B cell (primary cell): ENCODE measurements at regions not wholly inside any gene's neighbourhood (a gene's known extent, or its start where the extent isn't known, plus 50 kb on each side); places are given as distances from the start of the nearest gene placed in this dataset.

Experiments used
- ATAC-seq: fragments of 200-7000 bp; cut with Tn5 transposase; one replicate; pipeline ENCODE4 v1.10.0; 2021; ENCODE audit warnings: low read depth, mild to moderate bottlenecking, moderate number of reproducible peaks, moderate library complexity
- CTCF ChIA-PET: fragments of 350-600 bp; sonication (Branson Sonifier 250); formaldehyde crosslinking; loops from one replicate; lab custom pipeline; 2021; ENCODE audit warnings: antibody characterized with exemption, inconsistent platforms; lab: Charles Lee
- POLR2A ChIA-PET: fragments of 350-600 bp; sonication (Branson Sonifier 250); formaldehyde crosslinking; loops from one replicate; lab custom pipeline; 2021; ENCODE audit warnings: antibody characterized with exemption; lab: Charles Lee
- DNase-seq: peaks from one replicate; pipeline ENCODE4 v3.0.0; 2013
- H2AFZ ChIP-seq: 2 replicates; pipeline ENCODE4 v1.6.1; 2012; ENCODE audit warnings: mild to moderate bottlenecking, low read depth, low read length; ENCODE audit not compliant: insufficient read depth, poor library complexity, severe bottlenecking
- H3K27ac ChIP-seq, 2 donors: 1 replicate in 1 of 2; 2 replicates in 1 of 2; pipeline ENCODE4 v1.5.1; 2012 to 2013; ENCODE audit warnings: low read length in 2 of 2, mild to moderate bottlenecking in 2 of 2, moderate library complexity in 1 of 2
- H3K27me3 ChIP-seq, 4 experiments: fragments of 200-600 bp in 1 of 4; sonication (generic) in 1 of 4; replicated peaks in 1 of 4; 1 replicate in 2 of 4; 2 replicates in 2 of 4; pipeline versions ENCODE4 v1.6.1 to v1.7.0; 2013 to 2016; ENCODE audit warnings: low read length in 3 of 4, mild to moderate bottlenecking in 2 of 4, mixed read lengths in 1 of 4, moderate library complexity in 1 of 4; ENCODE audit not compliant: insufficient read depth in 4 of 4, control insufficient read depth in 3 of 4; ENCODE audit errors: control extremely low read depth in 1 of 4
- H3K36me3 ChIP-seq, 2 experiments: replicated peaks in 1 of 2; 1 replicate in 1 of 2; 2 replicates in 1 of 2; pipeline versions ENCODE4 v1.6.1 to v1.7.1; 2013; ENCODE audit warnings: low read length in 1 of 2; ENCODE audit not compliant: insufficient read depth in 2 of 2, control insufficient read depth in 1 of 2; ENCODE audit errors: control extremely low read depth in 1 of 2, extremely low read depth in 1 of 2
- H3K4me1 ChIP-seq, 2 donors: fragments of 200-600 bp in 1 of 2; sonication (generic) in 1 of 2; 1 replicate in 1 of 2; 2 replicates in 1 of 2; pipeline versions ENCODE4 v1.5.1 to v1.6.1; 2013 to 2017; ENCODE audit warnings: low read length in 2 of 2; ENCODE audit not compliant: control insufficient read depth in 2 of 2, insufficient read depth in 2 of 2
- H3K4me2 ChIP-seq: replicated peaks from 2 replicates; pipeline ENCODE3; 2012; ENCODE audit warnings: mild to moderate bottlenecking, low read depth, low read length; ENCODE audit not compliant: poor library complexity, severe bottlenecking
- H3K4me3 ChIP-seq, 5 experiments: fragments of 200-600 bp in 1 of 5; sonication (generic) in 1 of 5; 1 replicate in 3 of 5; 2 replicates in 2 of 5; pipeline versions ENCODE4 v1.5.1 to v1.7.0; 2011 to 2016; ENCODE audit warnings: low read length in 4 of 5, mild to moderate bottlenecking in 4 of 5, low read depth in 2 of 5, control low read depth in 1 of 5, moderate library complexity in 1 of 5; ENCODE audit not compliant: insufficient read depth in 1 of 5; ENCODE audit errors: control extremely low read depth in 1 of 5, extremely low read depth in 1 of 5
- H3K79me2 ChIP-seq: fragments of 200-600 bp; sonication (generic); one replicate; pipeline ENCODE4 v1.6.0; 2016; ENCODE audit warnings: low read length; ENCODE audit not compliant: control insufficient read depth, insufficient read depth
- H3K9ac ChIP-seq: fragments of 200-600 bp; sonication (generic); 2 replicates; pipeline ENCODE4 v1.6.1; 2017; ENCODE audit warnings: mild to moderate bottlenecking, low read length, moderate library complexity
- H3K9me3 ChIP-seq, 3 donors: one replicate each; pipeline versions ENCODE4 v1.6.1 to v1.7.1; 2013; ENCODE audit warnings: low read length in 2 of 3; ENCODE audit not compliant: control insufficient read depth in 2 of 3, insufficient read depth in 1 of 3; ENCODE audit errors: control extremely low read depth in 1 of 3
- H4K20me1 ChIP-seq: 2 replicates; pipeline ENCODE4 v1.6.0; 2012; ENCODE audit warnings: mild to moderate bottlenecking, low read length; ENCODE audit not compliant: insufficient read depth, control insufficient read depth, poor library complexity, severe bottlenecking
- H3K27ac Mint-ChIP-seq: one replicate; pipeline ENCODE4 v1.8.0; 2021; ENCODE audit warnings: mixed read lengths
- H3K27me3 Mint-ChIP-seq: one replicate; pipeline ENCODE4 v1.8.0; 2021; ENCODE audit warnings: mixed read lengths
- H3K4me1 Mint-ChIP-seq: one replicate; pipeline ENCODE4 v1.8.0; 2021; ENCODE audit warnings: mixed read lengths
- H3K4me3 Mint-ChIP-seq: one replicate; pipeline ENCODE4 v1.8.0; 2021; ENCODE audit warnings: mixed read lengths
- H3K9me3 Mint-ChIP-seq: one replicate; pipeline ENCODE4 v1.8.0; 2022; ENCODE audit warnings: mixed read lengths; ENCODE audit not compliant: insufficient read depth
- EZH2 ChIP-seq: IDR thresholded peaks from 2 replicates; pipeline ENCODE4 v1.6.1; 2012; ENCODE audit warnings: borderline replicate concordance, low read depth, mild to moderate bottlenecking, moderate library complexity, low read length; ENCODE audit not compliant: insufficient read depth, poor library complexity, severe bottlenecking
- WGBS: methylation state at CpG from one replicate; pipeline ENCODE4 v1.1.5; 2013; ENCODE audit warnings: missing lambda C conversion rate; ENCODE audit not compliant: insufficient coverage; 5-methylcytosine and 5-hydroxymethylcytosine counted together
- intact Hi-C: fragments of 100-400 bp; cut with micrococcal nuclease; formaldehyde crosslinking; loops from one replicate; pipeline ENCODE4 v1.10.0; 2022
- TF ChIP-seq, protein P1 (sequence below): fragments of 200-600 bp; IDR thresholded peaks from one replicate; pipeline ENCODE4 v1.8.0; 2022; ENCODE audit warnings: antibody characterized with exemption, mild to moderate bottlenecking

DNA sequence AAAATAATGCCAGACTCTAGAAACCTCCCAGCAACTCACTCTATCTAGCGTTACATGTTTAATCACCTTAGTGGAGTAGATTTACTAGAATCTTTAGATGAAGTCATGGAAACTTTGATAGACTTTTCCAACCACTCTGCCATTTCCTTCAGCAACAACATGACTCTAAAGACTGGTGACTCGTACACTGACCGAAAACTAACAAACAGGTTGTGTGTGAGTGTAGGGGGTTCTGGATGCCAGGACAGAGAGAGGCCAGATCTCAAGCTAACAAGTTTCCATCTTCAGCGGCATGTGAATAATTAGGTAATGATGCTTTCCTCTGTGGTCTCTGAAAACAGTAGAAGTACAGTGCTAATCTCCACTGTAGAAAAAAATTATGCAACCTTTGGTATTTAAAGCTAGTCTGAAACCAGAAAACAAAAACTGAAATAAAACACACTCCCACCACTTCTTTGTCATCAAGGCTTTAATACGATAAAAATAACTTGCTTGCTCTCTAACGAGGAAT is 286.4 kb downstream of the PRDM5 start:
- Histone ChIP-seq H3K4me2 (no peak overlapping the region), H3K4me1 (no peaks in the 10 kb centered on the region), H2AFZ (no peak overlapping the region), H3K9me3 (no peaks in the 10 kb centered on the region), H3K36me3 (no peaks in the 10 kb centered on the region), H3K27ac (no peak overlapping the region), H3K4me3 (no peak overlapping the region), H3K27me3 (no peaks in the 10 kb centered on the region), H3K79me2 (no peaks in the 10 kb centered on the region), H3K9ac (no peak overlapping the region), H4K20me1 (no peaks in the 10 kb centered on the region)
- ChIA-PET CTCF (no interaction called here), POLR2A (no interaction called here)
- H3K4me3 Mint-ChIP-seq, result no peak overlapping the region
- H3K27ac Mint-ChIP-seq, result no peak overlapping the region
- no peaks in the 10 kb centered on the region for H3K27me3 Mint-ChIP-seq
- intact Hi-C loops, result no loop called here
- TF ChIP-seq, protein P1, sequence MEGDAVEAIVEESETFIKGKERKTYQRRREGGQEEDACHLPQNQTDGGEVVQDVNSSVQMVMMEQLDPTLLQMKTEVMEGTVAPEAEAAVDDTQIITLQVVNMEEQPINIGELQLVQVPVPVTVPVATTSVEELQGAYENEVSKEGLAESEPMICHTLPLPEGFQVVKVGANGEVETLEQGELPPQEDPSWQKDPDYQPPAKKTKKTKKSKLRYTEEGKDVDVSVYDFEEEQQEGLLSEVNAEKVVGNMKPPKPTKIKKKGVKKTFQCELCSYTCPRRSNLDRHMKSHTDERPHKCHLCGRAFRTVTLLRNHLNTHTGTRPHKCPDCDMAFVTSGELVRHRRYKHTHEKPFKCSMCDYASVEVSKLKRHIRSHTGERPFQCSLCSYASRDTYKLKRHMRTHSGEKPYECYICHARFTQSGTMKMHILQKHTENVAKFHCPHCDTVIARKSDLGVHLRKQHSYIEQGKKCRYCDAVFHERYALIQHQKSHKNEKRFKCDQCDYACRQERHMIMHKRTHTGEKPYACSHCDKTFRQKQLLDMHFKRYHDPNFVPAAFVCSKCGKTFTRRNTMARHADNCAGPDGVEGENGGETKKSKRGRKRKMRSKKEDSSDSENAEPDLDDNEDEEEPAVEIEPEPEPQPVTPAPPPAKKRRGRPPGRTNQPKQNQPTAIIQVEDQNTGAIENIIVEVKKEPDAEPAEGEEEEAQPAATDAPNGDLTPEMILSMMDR, result no peak
- no peak for TF ChIP-seq EZH2
- H3K4me1 Mint-ChIP-seq, result no peaks in the 10 kb centered on the region
- ATAC-seq (no peak), DNase-seq (no peak)
- WGBS, result 95% methylated on average over 2 of the region's 6 CpGs
- H3K9me3 Mint-ChIP-seq, result no peaks in the 10 kb centered on the region

DNA sequence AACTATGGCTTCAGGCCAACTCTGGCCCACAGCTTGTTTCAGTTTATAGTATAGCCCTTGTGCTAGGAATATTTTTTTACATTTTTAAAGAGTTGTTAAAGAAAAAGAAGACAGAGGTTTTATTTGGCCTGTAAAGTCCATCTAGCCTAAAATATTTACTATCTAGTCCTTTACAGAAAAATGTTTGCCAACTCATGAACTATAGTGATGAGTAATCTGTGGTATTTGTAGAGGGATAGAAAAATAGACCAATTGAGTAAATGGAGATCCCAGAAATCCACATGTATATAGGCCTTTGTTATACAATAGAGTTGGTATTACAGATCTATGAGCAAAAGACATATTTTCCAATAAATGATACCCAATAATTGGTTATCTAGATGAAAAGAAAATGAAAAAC is 288.7 kb downstream of the PRDM5 start:
- ChIA-PET CTCF (interaction anchor here (0.5 kb wide), 1 partner anchor 1500 kb away, joined by 3 read pairs; no protein-coding TSS in a partner anchor), POLR2A (no interaction called here)
- DNase-seq (no peak), ATAC-seq (no peak)
- H3K4me1 Mint-ChIP-seq, result no peaks in the 10 kb centered on the region
- H3K9ac ChIP-seq, result no peak overlapping the region
- no peaks in the 10 kb centered on the region for H4K20me1 ChIP-seq
- no peaks in the 10 kb centered on the region for H3K9me3 ChIP-seq
- H3K4me2 ChIP-seq, result no peak overlapping the region
- H3K4me1 ChIP-seq, result no peaks in the 10 kb centered on the region
- H3K27me3 Mint-ChIP-seq, result no peaks in the 10 kb centered on the region
- no peaks in the 10 kb centered on the region for H3K79me2 ChIP-seq
- H3K4me3 ChIP-seq, result no peak overlapping the region
- H2AFZ ChIP-seq, result no peak overlapping the region
- H3K9me3 Mint-ChIP-seq, result peaks cover under 1% of the 10 kb centered on the region
- intact Hi-C loops, result no loop called here
- H3K27me3 ChIP-seq, result no peaks in the 10 kb centered on the region
- no peaks in the 10 kb centered on the region for H3K36me3 ChIP-seq
- H3K4me3 Mint-ChIP-seq, result no peak overlapping the region
- no peak for TF ChIP-seq EZH2
- TF ChIP-seq, protein P1, result no peak
- no peak overlapping the region for H3K27ac Mint-ChIP-seq
- no peak overlapping the region for H3K27ac ChIP-seq
